PC-3 (cell line): ENCODE measurements at regions not wholly inside any gene's neighbourhood (a gene's known extent, or its start where the extent isn't known, plus 50 kb on each side); places are given as distances from the start of the nearest gene placed in this dataset.

Experiments
- ATAC-seq: fragments of 200-7000 bp; cut with Tn5 transposase; 2 replicates; pipeline ENCODE4 v1.9.1; 2020; ENCODE audit warnings: mild to moderate bottlenecking, moderate library complexity
- BruUV-seq: library from RNA; stranded (reverse); fragments of 400-500 nt; replicated peaks from 2 replicates; lab custom pipeline; 2021; lab: Mats Ljungman, UMichigan
- CTCF ChIA-PET: fragments of 300-600 bp; sonication (Branson Sonifier 250); formaldehyde crosslinking; loops from one replicate; lab custom pipeline; 2022; ENCODE audit warnings: antibody characterized with exemption; lab: Charles Lee
- POLR2A ChIA-PET: fragments of 300-600 bp; sonication (Branson Sonifier 250); formaldehyde crosslinking; loops from one replicate; lab custom pipeline; 2022; ENCODE audit warnings: antibody characterized with exemption; ENCODE audit not compliant: unreplicated experiment; lab: Charles Lee
- DNase-seq: peaks from one replicate; pipeline ENCODE4 v3.0.0-alpha.2; 2015
- H2AFZ ChIP-seq: fragments of 300-600 bp; sonication (generic); 2 replicates; pipeline ENCODE4 v1.6.0; 2016; ENCODE audit warnings: antibody characterized with exemption, low read length
- H3F3A ChIP-seq: fragments of 300-600 bp; sonication (generic); one replicate; pipeline ENCODE4 v1.6.0; 2017; ENCODE audit warnings: antibody characterized with exemption, low read length, control low read depth, mild to moderate bottlenecking; ENCODE audit not compliant: unreplicated experiment
- H3K27ac ChIP-seq: fragments of 300-600 bp; sonication (generic); 2 replicates; pipeline ENCODE4 v1.5.1; 2016; ENCODE audit warnings: mild to moderate bottlenecking, low read length
- H3K27me3 ChIP-seq: fragments of 300-600 bp; sonication (generic); 2 replicates; pipeline ENCODE4 v1.6.1; 2016; ENCODE audit warnings: low read length, mixed read lengths
- H3K36me3 ChIP-seq: fragments of 300-600 bp; sonication (generic); 2 replicates; pipeline ENCODE4 v1.6.1; 2016; ENCODE audit warnings: low read depth, mixed run types, low read length, mixed read lengths
- H3K4me1 ChIP-seq: fragments of 300-600 bp; sonication (generic); 2 replicates; pipeline ENCODE4 v1.5.1; 2016; ENCODE audit warnings: low read length; ENCODE audit not compliant: insufficient read depth
- H3K4me2 ChIP-seq: fragments of 300-600 bp; sonication (generic); 2 replicates; pipeline ENCODE4 v1.6.0; 2016; ENCODE audit warnings: low read length
- H3K4me3 ChIP-seq: fragments of 300-600 bp; sonication (generic); 2 replicates; pipeline ENCODE4 v1.5.1; 2016; ENCODE audit warnings: mild to moderate bottlenecking, low read length, mixed read lengths
- H3K79me2 ChIP-seq: fragments of 300-600 bp; sonication (generic); 2 replicates; pipeline ENCODE4 v1.6.1; 2017; ENCODE audit warnings: low read length, mixed read lengths
- H3K9ac ChIP-seq: fragments of 300-600 bp; sonication (generic); 2 replicates; pipeline ENCODE4 v1.6.0; 2016; ENCODE audit warnings: mild to moderate bottlenecking, low read length
- H3K9me2 ChIP-seq: fragments of 300-600 bp; sonication (generic); replicated peaks from 2 replicates; pipeline ENCODE4 v1.6.1; 2016; ENCODE audit warnings: mixed run types, low read length, mixed read lengths
- H3K9me3 ChIP-seq: fragments of 300-600 bp; sonication (generic); 2 replicates; pipeline ENCODE4 v1.6.1; 2016; ENCODE audit warnings: low read length, mixed read lengths
- H4K20me1 ChIP-seq: fragments of 300-600 bp; sonication (generic); 2 replicates; pipeline ENCODE4 v1.6.1; 2016; ENCODE audit warnings: low read length, mixed read lengths
- CTCF ChIP-seq: fragments of 300-600 bp; sonication (generic); conservative IDR thresholded peaks from 2 replicates; pipeline ENCODE4 v1.5.1; 2017; ENCODE audit warnings: antibody characterized with exemption, low read depth, mild to moderate bottlenecking, low read length
- EZH2 ChIP-seq: fragments of 300-600 bp; sonication (generic); IDR thresholded peaks from one replicate; pipeline ENCODE4 v1.6.1; 2017; ENCODE audit warnings: antibody characterized with exemption, mild to moderate bottlenecking, low read length; ENCODE audit not compliant: unreplicated experiment
- EZH2phosphoT487 ChIP-seq: fragments of 300-600 bp; sonication (generic); IDR thresholded peaks from 2 replicates; pipeline ENCODE4 v1.6.1; 2018; ENCODE audit warnings: mild to moderate bottlenecking, antibody characterized with exemption, low read length, borderline replicate concordance
- intact Hi-C: fragments of 100-400 bp; cut with micrococcal nuclease; formaldehyde crosslinking; loops from 2 replicates; pipeline ENCODE4 v1.9.0; 2023

DNA sequence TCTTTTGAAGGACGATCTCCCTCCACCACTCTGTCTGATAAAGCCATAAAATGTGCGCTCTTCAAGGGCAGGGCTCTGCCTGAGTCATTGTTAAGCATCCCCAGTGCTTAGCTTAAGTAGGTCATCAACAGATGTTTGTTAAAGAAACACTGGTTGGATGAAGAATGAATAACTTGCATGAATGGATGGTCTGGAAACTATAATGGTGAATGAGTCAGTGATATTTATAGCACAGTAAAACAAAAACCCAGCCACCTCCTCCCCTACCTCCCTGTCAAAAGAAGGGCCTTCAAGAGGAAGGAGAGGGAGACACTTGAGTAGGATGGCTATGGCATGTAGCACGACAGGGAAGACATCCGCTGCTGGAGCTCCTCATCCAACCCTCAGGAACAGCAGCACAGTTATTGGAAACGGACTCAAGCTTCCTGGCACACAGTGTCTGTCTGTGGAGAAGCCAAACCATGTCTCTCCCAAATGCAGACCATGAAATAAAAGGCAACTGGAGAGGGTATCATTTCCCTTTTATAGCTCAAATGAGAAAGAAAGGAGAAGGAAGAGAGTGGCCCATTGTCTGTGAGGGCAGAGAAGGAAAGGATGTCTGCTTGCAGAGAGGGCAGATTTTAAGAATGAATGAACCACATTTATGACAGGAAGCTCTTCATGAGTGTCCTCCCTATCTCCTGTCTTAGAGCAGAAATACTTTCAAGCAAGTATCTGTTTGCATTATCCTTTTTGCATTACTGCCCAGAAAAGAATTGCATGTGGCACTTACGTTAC is 183.5 kb upstream of the UBL3 start:
- no peaks in the 10 kb centered on the region for H4K20me1 ChIP-seq
- peak overlapping the region; percentile 35 for H3K4me2 ChIP-seq
- H3K9ac ChIP-seq: no peak overlapping the region
- no TSS peak for BruUV-seq
- peaks cover 17% of the 10 kb centered on the region for H3K4me1 ChIP-seq
- no peak overlapping the region for H2AFZ ChIP-seq
- H3K9me3 ChIP-seq: no peaks in the 10 kb centered on the region
- no peaks in the 10 kb centered on the region for H3K27me3 ChIP-seq
- DNase-seq (peak; percentile 69), ATAC-seq (peak; percentile 95)
- POLR2A ChIA-PET: interaction anchor here (0.5 to 0.7 kb wide), 3 partner anchors 13 to 432 kb away, joined by 3 to 5 read pairs (median 5); partner anchors contain the start of gene HMGB1
- H3K27ac ChIP-seq: 0 out of 2 replicates have a peak overlapping the region, but pooled peaks have one; percentile 27
- H3F3A ChIP-seq: no peaks in the 10 kb centered on the region
- H3K36me3 ChIP-seq: no peaks in the 10 kb centered on the region
- CTCF ChIA-PET: no interaction called here
- intact Hi-C loops: loop anchor here (1.0 to 5.0 kb wide), 2 partner anchors 78 to 109 kb away; no protein-coding TSS in a partner anchor
- no peaks in the 10 kb centered on the region for H3K9me2 ChIP-seq
- H3K4me3 ChIP-seq: no peak overlapping the region
- no peaks in the 10 kb centered on the region for H3K79me2 ChIP-seq
- no peak for TF ChIP-seq CTCF
- no peak for TF ChIP-seq EZH2phosphoT487
- TF ChIP-seq EZH2: no peak

DNA sequence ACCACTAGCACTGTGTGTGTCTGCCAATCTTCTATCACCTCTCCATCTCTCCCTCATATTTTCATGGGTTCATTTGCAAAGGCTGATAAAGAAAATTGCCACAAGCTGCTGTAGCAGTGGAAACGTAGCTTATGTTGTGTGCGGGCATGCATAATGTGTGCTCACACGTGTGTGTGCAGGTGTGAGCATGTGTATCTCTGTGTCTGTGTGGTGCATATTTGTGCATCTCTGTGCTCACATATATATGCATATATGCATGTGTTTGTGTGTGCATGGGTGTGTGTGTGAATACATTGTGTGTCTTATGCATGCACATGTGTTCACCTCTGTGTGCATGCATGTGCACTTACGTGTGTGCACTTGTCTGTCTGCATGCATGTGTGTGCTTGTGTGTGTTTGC is 181.8 kb upstream of the UBL3 start:
- BruUV-seq: no TSS peak
- Histone ChIP-seq H3K4me3 (no peak overlapping the region), H3F3A (no peaks in the 10 kb centered on the region), H3K27me3 (no peaks in the 10 kb centered on the region), H4K20me1 (no peaks in the 10 kb centered on the region), H2AFZ (no peak overlapping the region), H3K9me2 (no peaks in the 10 kb centered on the region), H3K79me2 (no peaks in the 10 kb centered on the region), H3K36me3 (no peaks in the 10 kb centered on the region), H3K4me1 (peaks cover 17% of the 10 kb centered on the region), H3K27ac (no peak overlapping the region), H3K9me3 (no peaks in the 10 kb centered on the region), H3K4me2 (no peak overlapping the region), H3K9ac (no peak overlapping the region)
- ChIA-PET CTCF (no interaction called here), POLR2A (no interaction called here)
- DNase-seq (no peak), ATAC-seq (no peak)
- intact Hi-C loops: loop anchor here (5.0 kb wide), 1 partner anchor 80 kb away; no protein-coding TSS in a partner anchor
- TF ChIP-seq CTCF (no peak), EZH2phosphoT487 (no peak), EZH2 (no peak)

DNA sequence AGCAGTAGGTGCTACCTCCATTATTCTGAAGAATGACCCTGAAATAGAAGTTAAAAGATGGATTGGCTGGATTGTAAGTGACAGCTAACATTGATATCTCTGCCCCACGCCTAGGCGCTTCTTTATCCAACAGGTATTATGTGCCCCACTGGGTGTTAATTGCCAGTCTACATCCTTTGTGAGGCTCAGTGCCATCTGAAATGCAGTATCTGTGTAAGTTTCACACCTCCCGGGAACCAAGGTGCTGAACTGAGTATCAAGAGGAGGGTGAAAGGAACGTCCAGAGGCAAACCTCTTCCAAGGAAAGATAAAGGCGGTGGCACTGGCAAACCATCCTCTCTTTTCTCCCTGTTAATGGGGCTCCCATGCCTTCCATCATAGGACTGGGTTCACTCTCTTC is 181.1 kb upstream of the UBL3 start:
- Histone ChIP-seq H3K9me3 (no peaks in the 10 kb centered on the region), H3K79me2 (no peaks in the 10 kb centered on the region), H2AFZ (no peak overlapping the region), H3K36me3 (no peaks in the 10 kb centered on the region), H3K4me1 (peaks cover 22% of the 10 kb centered on the region), H4K20me1 (no peaks in the 10 kb centered on the region), H3K4me2 (no peak overlapping the region), H3K9me2 (no peaks in the 10 kb centered on the region), H3K9ac (no peak overlapping the region), H3K27me3 (no peaks in the 10 kb centered on the region), H3F3A (no peaks in the 10 kb centered on the region), H3K27ac (no peak overlapping the region), H3K4me3 (no peak overlapping the region)
- CTCF ChIA-PET: no interaction called here
- POLR2A ChIA-PET: no interaction called here
- DNase-seq (no peak), ATAC-seq (no peak)
- intact Hi-C loops: loop anchor here (5.0 kb wide), 1 partner anchor 81 kb away; no protein-coding TSS in a partner anchor
- TF ChIP-seq CTCF: no peak
- no peak for TF ChIP-seq EZH2phosphoT487
- no peak for TF ChIP-seq EZH2
- no TSS peak for BruUV-seq
